ENCODE measurements at regions not wholly inside any gene's neighbourhood (a gene's known extent, or its start where the extent isn't known, plus 50 kb on each side); places are given as distances from the start of the nearest gene placed in this dataset.

- TF ChIP-seq CTCF (conservative IDR thresholded peaks at IDR 0.05; ENCODE audit: low read depth in 2 of 2), result no peak
- no peak for TF ChIP-seq POLR2AphosphoS5 (IDR thresholded peaks at IDR 0.05; ENCODE audit: low read depth)
- TF ChIP-seq EZH2 (IDR thresholded peaks at IDR 0.05; ENCODE audit: low read depth, unreplicated experiment), result no peak
- no peak for TF ChIP-seq EZH2phosphoT487 (IDR thresholded peaks at IDR 0.05; ENCODE audit: unreplicated experiment)
- TF ChIP-seq, protein P1, sequence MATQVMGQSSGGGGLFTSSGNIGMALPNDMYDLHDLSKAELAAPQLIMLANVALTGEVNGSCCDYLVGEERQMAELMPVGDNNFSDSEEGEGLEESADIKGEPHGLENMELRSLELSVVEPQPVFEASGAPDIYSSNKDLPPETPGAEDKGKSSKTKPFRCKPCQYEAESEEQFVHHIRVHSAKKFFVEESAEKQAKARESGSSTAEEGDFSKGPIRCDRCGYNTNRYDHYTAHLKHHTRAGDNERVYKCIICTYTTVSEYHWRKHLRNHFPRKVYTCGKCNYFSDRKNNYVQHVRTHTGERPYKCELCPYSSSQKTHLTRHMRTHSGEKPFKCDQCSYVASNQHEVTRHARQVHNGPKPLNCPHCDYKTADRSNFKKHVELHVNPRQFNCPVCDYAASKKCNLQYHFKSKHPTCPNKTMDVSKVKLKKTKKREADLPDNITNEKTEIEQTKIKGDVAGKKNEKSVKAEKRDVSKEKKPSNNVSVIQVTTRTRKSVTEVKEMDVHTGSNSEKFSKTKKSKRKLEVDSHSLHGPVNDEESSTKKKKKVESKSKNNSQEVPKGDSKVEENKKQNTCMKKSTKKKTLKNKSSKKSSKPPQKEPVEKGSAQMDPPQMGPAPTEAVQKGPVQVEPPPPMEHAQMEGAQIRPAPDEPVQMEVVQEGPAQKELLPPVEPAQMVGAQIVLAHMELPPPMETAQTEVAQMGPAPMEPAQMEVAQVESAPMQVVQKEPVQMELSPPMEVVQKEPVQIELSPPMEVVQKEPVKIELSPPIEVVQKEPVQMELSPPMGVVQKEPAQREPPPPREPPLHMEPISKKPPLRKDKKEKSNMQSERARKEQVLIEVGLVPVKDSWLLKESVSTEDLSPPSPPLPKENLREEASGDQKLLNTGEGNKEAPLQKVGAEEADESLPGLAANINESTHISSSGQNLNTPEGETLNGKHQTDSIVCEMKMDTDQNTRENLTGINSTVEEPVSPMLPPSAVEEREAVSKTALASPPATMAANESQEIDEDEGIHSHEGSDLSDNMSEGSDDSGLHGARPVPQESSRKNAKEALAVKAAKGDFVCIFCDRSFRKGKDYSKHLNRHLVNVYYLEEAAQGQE (IDR thresholded peaks at IDR 0.05; ENCODE audit: unreplicated experiment), result no peak
- TF ChIP-seq, protein P2, sequence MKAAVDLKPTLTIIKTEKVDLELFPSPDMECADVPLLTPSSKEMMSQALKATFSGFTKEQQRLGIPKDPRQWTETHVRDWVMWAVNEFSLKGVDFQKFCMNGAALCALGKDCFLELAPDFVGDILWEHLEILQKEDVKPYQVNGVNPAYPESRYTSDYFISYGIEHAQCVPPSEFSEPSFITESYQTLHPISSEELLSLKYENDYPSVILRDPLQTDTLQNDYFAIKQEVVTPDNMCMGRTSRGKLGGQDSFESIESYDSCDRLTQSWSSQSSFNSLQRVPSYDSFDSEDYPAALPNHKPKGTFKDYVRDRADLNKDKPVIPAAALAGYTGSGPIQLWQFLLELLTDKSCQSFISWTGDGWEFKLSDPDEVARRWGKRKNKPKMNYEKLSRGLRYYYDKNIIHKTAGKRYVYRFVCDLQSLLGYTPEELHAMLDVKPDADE (IDR thresholded peaks at IDR 0.05), result no peak
- no peak for TF ChIP-seq STAT1 (IDR thresholded peaks at IDR 0.05; ENCODE audit: unreplicated experiment)
- no peak for TF ChIP-seq CREB1 (CRISPR knock-in tag; IDR thresholded peaks at IDR 0.05; ENCODE audit: low read depth)
- no peak for TF ChIP-seq JUNB (IDR thresholded peaks at IDR 0.05; ENCODE audit: unreplicated experiment)
- TF ChIP-seq ZNF114 (CRISPR knock-in tag; IDR thresholded peaks at IDR 0.05), result no peak
- TF ChIP-seq ZNF331 (CRISPR knock-in tag; IDR thresholded peaks at IDR 0.05; ENCODE audit: low read depth), result no peak
- TF ChIP-seq NANOG (IDR thresholded peaks at IDR 0.05; ENCODE audit: borderline replicate concordance), result no peak
- TF ChIP-seq ZNF462 (CRISPR knock-in tag; IDR thresholded peaks at IDR 0.05), result no peak
Observed at GRCh38 chr3:117633207-117633606, 923.6 kb downstream of the TUSC7 start.

All from GM23338 (cell line).